H9 (cell line): ENCODE measurements at regions not wholly inside any gene's neighbourhood (a gene's known extent, or its start where the extent isn't known, plus 50 kb on each side); places are given as distances from the start of the nearest gene placed in this dataset.

ENCODE experiments used
- DNase-seq: peaks from one replicate; pipeline ENCODE4 v3.0.0-alpha.2; 2017
- H2AFZ ChIP-seq: one replicate; pipeline ENCODE4 v1.6.1; 2013; ENCODE audit warnings: mild to moderate bottlenecking, low read length, control low read depth, moderate library complexity
- H2AK5ac ChIP-seq: 2 replicates; pipeline ENCODE4 v1.6.1; 2013; ENCODE audit warnings: low read length, control low read depth, mixed read lengths; ENCODE audit not compliant: insufficient read length
- H2BK120ac ChIP-seq: one replicate; pipeline ENCODE4 v1.6.1; 2013; ENCODE audit warnings: low read depth, mild to moderate bottlenecking, low read length, control low read depth, inconsistent platforms; ENCODE audit not compliant: poor library complexity, severe bottlenecking
- H2BK12ac ChIP-seq: 2 replicates; pipeline ENCODE4 v1.6.1; 2013; ENCODE audit warnings: low read length, control low read depth, mixed read lengths, low read depth; ENCODE audit not compliant: insufficient read length
- H2BK15ac ChIP-seq: 2 replicates; pipeline ENCODE4 v1.6.1; 2013; ENCODE audit warnings: low read depth, low read length, control low read depth
- H2BK20ac ChIP-seq: one replicate; pipeline ENCODE4 v1.6.1; 2013; ENCODE audit warnings: low read depth, mild to moderate bottlenecking, low read length, control low read depth, inconsistent platforms; ENCODE audit not compliant: poor library complexity, severe bottlenecking
- H2BK5ac ChIP-seq: 2 replicates; pipeline ENCODE4 v1.6.1; 2013; ENCODE audit warnings: low read length, control low read depth, mixed read lengths; ENCODE audit not compliant: insufficient read length
- H3K14ac ChIP-seq: 2 replicates; pipeline ENCODE4 v1.6.1; 2013; ENCODE audit warnings: low read length, control low read depth; ENCODE audit not compliant: insufficient read depth
- H3K18ac ChIP-seq: 2 replicates; pipeline ENCODE4 v1.6.1; 2013; ENCODE audit warnings: low read depth, mild to moderate bottlenecking, mixed read lengths, low read length, control low read depth; ENCODE audit not compliant: insufficient read length
- H3K23ac ChIP-seq: 2 replicates; pipeline ENCODE4 v1.6.1; 2013; ENCODE audit warnings: low read length, control low read depth, mixed read lengths, low read depth; ENCODE audit not compliant: insufficient read length
- H3K23me2 ChIP-seq: 2 replicates; pipeline ENCODE4 v1.6.1; 2013; ENCODE audit warnings: low read depth, mild to moderate bottlenecking, mixed read lengths, low read length, control low read depth; ENCODE audit not compliant: insufficient read length, poor library complexity, severe bottlenecking
- H3K27ac ChIP-seq: 2 replicates; pipeline ENCODE4 v1.5.1; 2013; ENCODE audit warnings: low read length, control low read depth, mixed read lengths, low read depth; ENCODE audit not compliant: insufficient read length
- H3K27me3 ChIP-seq: 2 replicates; pipeline ENCODE4 v1.6.1; 2013; ENCODE audit warnings: low read length, control low read depth, inconsistent platforms; ENCODE audit not compliant: insufficient read depth
- H3K4ac ChIP-seq: 2 replicates; pipeline ENCODE4 v1.6.1; 2013; ENCODE audit warnings: low read depth, mild to moderate bottlenecking, control low read depth, inconsistent platforms, low read length, moderate library complexity
- H3K4me1 ChIP-seq: 2 replicates; pipeline ENCODE4 v1.6.1; 2013; ENCODE audit warnings: low read length, control low read depth, inconsistent platforms; ENCODE audit not compliant: insufficient read depth
- H3K4me2 ChIP-seq: 2 replicates; pipeline ENCODE4 v1.6.1; 2013; ENCODE audit warnings: low read length, control low read depth, mixed read lengths; ENCODE audit not compliant: insufficient read length, insufficient read depth
- H3K56ac ChIP-seq: 2 replicates; pipeline ENCODE4 v1.6.1; 2013; ENCODE audit warnings: low read depth, mild to moderate bottlenecking, mixed read lengths, low read length, control low read depth; ENCODE audit not compliant: insufficient read length
- H3K79me1 ChIP-seq: 2 replicates; pipeline ENCODE4 v1.6.1; 2013; ENCODE audit warnings: low read depth, mild to moderate bottlenecking, moderate library complexity, low read length, control low read depth, inconsistent platforms; ENCODE audit not compliant: insufficient read depth, poor library complexity, severe bottlenecking
- H3K79me2 ChIP-seq: 2 replicates; pipeline ENCODE4 v1.6.1; 2013; ENCODE audit warnings: low read length, control low read depth, inconsistent platforms; ENCODE audit not compliant: insufficient read depth
- H3K9ac ChIP-seq: 2 replicates; pipeline ENCODE4 v1.6.1; 2013; ENCODE audit warnings: low read length, control low read depth, mixed read lengths; ENCODE audit not compliant: insufficient read length; ENCODE audit errors: extremely low read depth
- H3K9me3 ChIP-seq: one replicate; pipeline ENCODE4 v1.6.1; 2013; ENCODE audit warnings: low read depth, low read length, inconsistent platforms; ENCODE audit not compliant: control insufficient read depth
- H3T11ph ChIP-seq: one replicate; pipeline ENCODE4 v1.6.1; 2013; ENCODE audit warnings: mild to moderate bottlenecking, low read length, control low read depth, inconsistent platforms
- H4K20me1 ChIP-seq: one replicate; pipeline ENCODE4 v1.6.1; 2013; ENCODE audit not compliant: control insufficient read depth, insufficient read length, insufficient read depth
- H4K5ac ChIP-seq: 2 replicates; pipeline ENCODE4 v1.6.1; 2013; ENCODE audit warnings: low read depth, mild to moderate bottlenecking, mixed read lengths, low read length, control low read depth; ENCODE audit not compliant: insufficient read length
- H4K8ac ChIP-seq: replicated peaks from 2 replicates; pipeline ENCODE4 v1.6.1; 2013; ENCODE audit warnings: low read length, control low read depth, mixed read lengths, low read depth; ENCODE audit not compliant: insufficient read length
- H4K91ac ChIP-seq: 2 replicates; pipeline ENCODE4 v1.6.1; 2013; ENCODE audit warnings: low read depth, mild to moderate bottlenecking, moderate library complexity, mixed read lengths, low read length, control low read depth; ENCODE audit not compliant: insufficient read length
- H3K27ac Mint-ChIP-seq, 3 experiments: 2 replicates in 2 of 3; 3 replicates in 1 of 3; pipeline ENCODE4 v1.8.0; 2020 to 2021; ENCODE audit warnings: mixed read lengths in 3 of 3, mild to moderate bottlenecking in 1 of 3, moderate library complexity in 1 of 3
- H3K27me3 Mint-ChIP-seq: 2 replicates; pipeline ENCODE4 v1.8.0; 2021; ENCODE audit warnings: low read depth, mild to moderate bottlenecking, moderate library complexity, mixed read lengths
- H3K36me3 Mint-ChIP-seq, 3 experiments: 2 replicates in 2 of 3; 3 replicates in 1 of 3; pipeline ENCODE4 v1.8.0; 2020 to 2021; ENCODE audit warnings: low read depth in 3 of 3, mixed read lengths in 3 of 3; ENCODE audit not compliant: insufficient read depth in 1 of 3
- H3K4me1 Mint-ChIP-seq, 2 experiments: 2 replicates each; pipeline ENCODE4 v1.8.0; 2020; ENCODE audit warnings: mixed read lengths in 2 of 2
- H3K4me3 Mint-ChIP-seq, 2 experiments: 2 replicates in 1 of 2; 3 replicates in 1 of 2; pipeline ENCODE4 v1.8.0; 2020 to 2021; ENCODE audit warnings: mild to moderate bottlenecking in 2 of 2, mixed read lengths in 2 of 2, moderate library complexity in 1 of 2
- H3K9me3 Mint-ChIP-seq, 2 experiments: 2 replicates in 1 of 2; 3 replicates in 1 of 2; pipeline ENCODE4 v1.8.0; 2020; ENCODE audit warnings: mild to moderate bottlenecking in 2 of 2, mixed read lengths in 2 of 2, moderate library complexity in 1 of 2
- WGBS: extraction: QIAGEN DNeasy Blood & Tissue Kit; methylation state at CpG from one replicate; pipeline ENCODE4 v1.1.7; 2013; ENCODE audit warnings: missing lambda C conversion rate, low lambda C conversion rate, mixed read lengths; ENCODE audit not compliant: insufficient read length; ENCODE audit errors: extremely low coverage; 5-methylcytosine and 5-hydroxymethylcytosine counted together
- TF ChIP-seq, protein P1 (sequence below): fragments of 200-600 bp; sonication (generic); conservative IDR thresholded peaks from 3 replicates; pipeline ENCODE4 v1.8.0; 2021; ENCODE audit warnings: antibody characterized with exemption, mild to moderate bottlenecking

DNA sequence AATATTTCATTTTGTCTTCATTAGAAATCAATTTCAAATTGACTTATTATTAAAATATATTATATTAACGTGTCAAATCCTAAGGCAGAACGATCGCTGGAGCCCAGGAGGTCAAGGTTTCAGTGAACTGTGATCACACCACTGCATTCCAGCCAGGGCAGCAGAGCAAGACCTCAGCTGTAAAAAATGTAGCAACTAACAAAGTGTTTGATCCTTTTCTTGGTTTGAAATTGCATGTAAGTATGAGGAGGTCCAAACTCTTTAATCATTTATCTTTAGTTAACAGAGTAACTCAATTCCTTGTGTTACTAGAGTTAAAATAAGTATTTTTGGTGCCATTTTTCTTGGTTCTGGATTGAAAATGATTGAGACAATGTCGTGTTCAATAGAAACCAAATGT lies 1033.9 kb downstream of the NLGN4X start:
- Histone ChIP-seq H3K9me3 (no peaks in the 10 kb centered on the region), H2BK120ac (no peak overlapping the region), H3K56ac (no peak overlapping the region), H3K18ac (no peak overlapping the region), H3K27me3 (no peaks in the 10 kb centered on the region), H4K8ac (no peak overlapping the region), H2BK20ac (no peak overlapping the region), H3K79me1 (no peaks in the 10 kb centered on the region), H4K20me1 (no peaks in the 10 kb centered on the region), H3K4me2 (no peak overlapping the region), H2BK12ac (no peak overlapping the region), H3K27ac (no peak overlapping the region), H3K9ac (no peak overlapping the region), H4K5ac (no peak overlapping the region), H3K14ac (no peak overlapping the region), H3K23ac (no peak overlapping the region), H3K4me1 (no peaks in the 10 kb centered on the region), H4K91ac (no peak overlapping the region), H2BK5ac (no peak overlapping the region), H3K23me2 (no peaks in the 10 kb centered on the region), H3T11ph (no peak overlapping the region), H2AFZ (no peak overlapping the region), H3K79me2 (no peaks in the 10 kb centered on the region), H2BK15ac (no peak overlapping the region), H3K4ac (no peak overlapping the region), H2AK5ac (no peak overlapping the region)
- TF ChIP-seq, protein P1, sequence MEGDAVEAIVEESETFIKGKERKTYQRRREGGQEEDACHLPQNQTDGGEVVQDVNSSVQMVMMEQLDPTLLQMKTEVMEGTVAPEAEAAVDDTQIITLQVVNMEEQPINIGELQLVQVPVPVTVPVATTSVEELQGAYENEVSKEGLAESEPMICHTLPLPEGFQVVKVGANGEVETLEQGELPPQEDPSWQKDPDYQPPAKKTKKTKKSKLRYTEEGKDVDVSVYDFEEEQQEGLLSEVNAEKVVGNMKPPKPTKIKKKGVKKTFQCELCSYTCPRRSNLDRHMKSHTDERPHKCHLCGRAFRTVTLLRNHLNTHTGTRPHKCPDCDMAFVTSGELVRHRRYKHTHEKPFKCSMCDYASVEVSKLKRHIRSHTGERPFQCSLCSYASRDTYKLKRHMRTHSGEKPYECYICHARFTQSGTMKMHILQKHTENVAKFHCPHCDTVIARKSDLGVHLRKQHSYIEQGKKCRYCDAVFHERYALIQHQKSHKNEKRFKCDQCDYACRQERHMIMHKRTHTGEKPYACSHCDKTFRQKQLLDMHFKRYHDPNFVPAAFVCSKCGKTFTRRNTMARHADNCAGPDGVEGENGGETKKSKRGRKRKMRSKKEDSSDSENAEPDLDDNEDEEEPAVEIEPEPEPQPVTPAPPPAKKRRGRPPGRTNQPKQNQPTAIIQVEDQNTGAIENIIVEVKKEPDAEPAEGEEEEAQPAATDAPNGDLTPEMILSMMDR, result no peak
- Mint-ChIP-seq H3K9me3 (peaks cover 1 to 2% of the 10 kb centered on the region in 2 experiments; a peak in 1 of 5 replicates), H3K4me3 (no peak overlapping the region), H3K27ac (no peak overlapping the region), H3K4me1 (no peaks in the 10 kb centered on the region), H3K36me3 (no peaks in the 10 kb centered on the region; a peak in 1 of 7 replicates), H3K27me3 (no peaks in the 10 kb centered on the region)
- no CpG with 5 or more reads among the region's 4 CpGs for WGBS
- DNase-seq, result no peak
